GM21381 (cell line): ENCODE measurements at regions not wholly inside any gene's neighbourhood (a gene's known extent, or its start where the extent isn't known, plus 50 kb on each side); places are given as distances from the start of the nearest gene placed in this dataset.
"Not testable (repeated sequence)": the region's sequence is repeated elsewhere in the genome, so short reads cannot be mapped to it uniquely, and the experiment has no call there.

Experiments
- ATAC-seq: cut with Tn5 transposase; IDR thresholded peaks from one replicate; pipeline ENCODE4 v1.9.1; 2021; ENCODE audit warnings: mild to moderate bottlenecking, moderate library complexity; ENCODE audit not compliant: unreplicated experiment

DNA sequence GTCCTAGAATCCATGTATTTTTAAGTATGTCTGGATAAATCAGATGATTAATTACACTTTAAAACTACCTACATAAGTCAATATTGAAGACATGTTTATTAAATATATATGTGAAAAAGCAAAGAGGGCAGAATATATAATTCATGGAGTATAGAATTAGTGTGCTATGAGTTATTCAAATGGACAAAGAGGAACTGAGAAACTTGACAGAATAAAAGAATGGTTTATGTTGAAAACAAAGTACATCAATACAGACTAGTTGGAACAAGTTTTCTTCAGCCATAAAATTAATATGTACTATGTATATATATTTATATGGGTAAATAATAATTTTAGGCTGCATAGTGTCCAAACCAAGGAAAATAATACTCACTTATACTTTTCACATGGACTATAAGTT, 173.5 kb downstream of the NPFFR2 start:
- no peak for ATAC-seq

DNA sequence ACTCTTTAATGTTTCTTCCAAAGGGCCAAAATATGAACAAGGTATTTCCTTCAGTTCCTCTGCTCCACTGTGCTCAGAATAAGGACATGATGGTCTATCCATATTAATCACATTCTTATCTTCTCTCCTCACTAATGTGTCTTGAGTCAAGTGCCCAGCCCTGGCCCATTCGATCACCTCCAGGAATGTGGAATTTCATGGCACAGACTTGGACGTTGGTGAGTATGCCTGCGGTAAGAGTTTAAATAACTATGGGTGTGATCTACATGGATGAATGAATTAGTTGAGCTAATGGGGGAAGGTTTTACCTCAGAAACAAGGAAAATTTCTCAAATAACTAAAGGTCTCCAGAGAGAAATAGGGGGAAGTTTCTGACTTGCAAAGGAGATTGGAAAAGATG, 174.0 kb downstream of the NPFFR2 start:
- no peak for ATAC-seq

DNA sequence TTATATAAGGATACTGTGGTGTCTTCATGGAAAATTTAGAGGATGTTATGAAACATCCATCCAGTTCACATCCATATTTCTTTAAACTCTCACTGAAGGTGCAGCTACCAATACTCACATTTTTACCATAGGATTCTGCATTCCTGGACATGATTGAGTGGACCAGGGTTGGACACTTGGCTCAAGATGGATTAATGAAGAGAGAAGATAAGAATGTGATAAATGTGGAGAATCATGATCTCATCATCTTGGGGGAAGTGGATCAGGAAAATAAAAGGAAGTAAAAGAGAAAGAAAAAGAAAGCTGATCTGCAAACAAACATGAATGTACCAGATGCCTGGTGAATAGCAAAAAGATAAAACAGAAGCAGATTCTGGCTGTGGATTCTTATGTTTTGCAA, 175.4 kb downstream of the NPFFR2 start:
- no peak for ATAC-seq

DNA sequence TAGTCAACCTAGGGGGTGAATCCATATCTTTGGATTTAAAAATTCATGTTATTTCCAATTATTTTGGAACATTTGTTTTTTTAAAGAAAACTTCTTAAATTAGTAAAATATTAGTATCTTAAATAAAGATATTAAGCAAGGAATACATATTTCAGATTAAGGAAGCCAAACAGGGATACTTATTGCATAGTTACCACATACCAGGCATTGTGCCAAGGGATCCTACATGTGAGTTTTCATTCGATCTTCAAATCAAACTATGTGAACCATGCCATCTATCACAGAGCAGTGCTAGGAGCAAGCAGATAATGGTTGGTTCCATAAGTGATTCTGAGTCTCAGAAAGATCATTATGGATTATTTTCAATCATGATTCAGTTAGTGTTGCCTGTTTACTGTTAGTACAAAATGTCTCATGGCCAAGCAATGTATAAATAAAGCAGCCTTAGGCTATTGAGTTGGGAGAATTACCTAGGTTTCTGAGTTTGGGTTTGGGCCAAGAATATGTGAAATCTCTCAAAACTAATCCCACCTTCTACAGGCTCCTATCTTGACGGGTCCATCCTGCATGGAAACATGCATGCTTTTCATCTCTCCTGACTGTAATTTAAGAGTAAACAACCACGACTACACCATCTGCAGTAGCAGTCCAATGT, 176.7 kb downstream of the NPFFR2 start:
- ATAC-seq, result no peak

DNA sequence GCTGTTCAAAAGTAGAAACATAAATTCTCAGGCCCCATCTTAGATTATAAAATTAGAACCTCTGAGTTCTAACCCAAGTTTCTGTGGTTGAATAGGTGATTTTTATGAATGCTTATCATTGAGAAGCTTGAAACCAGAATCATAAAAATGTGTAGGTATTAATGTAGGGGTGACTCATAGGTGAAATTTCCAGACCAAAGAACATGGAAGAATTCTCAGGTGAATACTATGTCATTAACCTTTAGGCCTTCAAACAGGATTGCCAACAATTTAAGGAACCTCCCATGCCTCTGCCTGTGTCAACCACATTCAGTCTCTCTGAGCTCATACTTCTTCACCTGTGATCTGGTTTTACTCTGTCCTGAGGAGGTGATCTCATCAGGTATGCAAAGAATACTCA, 177.8 kb downstream of the NPFFR2 start:
- ATAC-seq, result peak; percentile 42

DNA sequence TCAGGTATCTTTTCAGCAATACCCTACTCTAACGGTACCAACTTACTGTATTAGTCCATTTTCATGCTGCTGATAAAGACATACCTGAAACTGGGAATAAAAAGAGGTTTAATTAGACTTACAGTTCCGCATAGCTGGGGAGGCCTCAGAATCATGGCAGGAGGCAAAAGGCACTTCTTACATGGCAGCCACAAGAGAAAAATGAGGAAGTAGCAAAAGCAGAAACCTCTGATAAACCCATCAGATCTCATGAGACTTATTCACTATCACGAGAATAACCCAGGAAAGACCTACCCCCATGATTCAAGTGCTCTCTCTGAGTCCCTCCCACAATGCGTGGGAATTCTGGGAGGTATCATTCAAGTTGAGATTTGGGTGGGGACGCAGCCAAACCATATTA, 182.0 kb downstream of the NPFFR2 start:
- not testable (repeated sequence) for ATAC-seq

DNA sequence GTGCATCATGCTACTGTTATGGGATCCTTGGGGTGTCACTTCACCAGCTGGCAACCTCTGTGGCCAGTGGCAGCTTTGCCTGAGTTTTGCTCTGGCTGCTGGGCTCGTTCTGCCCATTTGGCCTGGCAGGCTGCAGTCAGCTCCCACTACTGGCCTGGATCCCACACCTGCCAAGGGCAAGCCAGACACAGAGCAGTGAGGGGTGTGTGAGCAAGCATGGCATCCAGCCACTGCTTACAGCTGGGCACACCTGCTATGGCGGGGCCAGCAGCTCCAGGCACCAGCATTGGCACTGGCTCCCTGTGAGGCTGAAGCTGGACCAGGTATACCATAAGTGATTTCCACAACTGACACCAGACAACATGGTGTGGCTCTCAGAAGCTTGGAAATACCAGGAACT, 183.4 kb downstream of the NPFFR2 start:
- ATAC-seq, result no peak

DNA sequence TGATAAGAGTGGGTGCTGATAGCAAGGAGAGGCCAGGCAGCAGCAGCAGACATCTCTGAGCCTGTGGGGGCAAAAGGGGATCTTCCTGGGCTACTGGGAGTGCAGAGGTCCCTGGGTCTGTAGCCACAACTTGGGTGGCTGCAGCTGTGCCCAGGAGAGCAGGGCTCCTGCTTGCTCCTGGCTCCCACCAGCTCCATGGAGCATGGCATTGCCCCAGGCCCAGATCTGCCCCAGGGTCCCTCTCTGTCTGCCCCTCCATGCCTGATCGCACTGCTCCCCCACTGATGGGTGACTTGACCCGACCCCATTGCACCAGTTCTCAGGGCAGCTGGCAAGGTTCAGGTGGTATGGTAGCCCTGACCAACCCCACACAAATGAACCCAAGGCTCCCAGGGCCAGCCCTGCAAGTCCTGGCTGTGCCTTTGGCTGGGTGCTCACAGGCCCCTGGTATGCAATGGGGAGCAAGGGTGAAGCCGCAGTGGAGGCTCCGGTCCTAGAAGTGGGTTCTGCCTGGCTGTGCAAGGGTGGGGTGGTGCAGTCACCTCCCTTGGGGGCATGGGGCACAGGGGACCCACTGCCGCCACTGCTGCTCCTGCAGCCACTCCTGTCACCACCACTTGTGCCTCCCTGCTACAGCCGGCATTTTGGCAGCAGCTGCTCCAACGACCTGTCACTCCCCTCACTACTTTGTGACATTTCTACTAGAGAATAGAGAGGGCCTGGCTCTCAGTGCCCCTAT, 184.9 kb downstream of the NPFFR2 start:
- no peak for ATAC-seq

DNA sequence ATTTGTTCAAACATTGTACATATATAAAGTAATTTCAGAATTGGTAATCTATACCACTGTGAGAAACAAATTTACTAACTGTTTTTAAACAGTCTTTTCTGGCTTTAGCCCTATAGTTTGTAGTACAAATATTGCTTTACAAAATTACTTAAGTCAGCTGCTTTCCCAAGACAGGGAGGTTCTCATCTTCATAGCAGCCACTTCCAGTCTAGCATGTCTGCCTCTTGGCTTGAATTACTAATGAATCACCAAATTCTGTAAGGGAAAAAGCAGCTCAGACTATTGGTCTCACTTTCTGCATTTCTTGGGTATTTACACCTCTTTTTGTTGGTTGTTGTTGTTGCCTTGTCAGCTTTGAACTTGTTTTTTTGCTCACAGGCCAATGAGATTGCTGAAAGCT, 187.2 kb downstream of the NPFFR2 start:
- ATAC-seq, result no peak
